ENCODE measurements at regions not wholly inside any gene's neighbourhood (a gene's known extent, or its start where the extent isn't known, plus 50 kb on each side); places are given as distances from the start of the nearest gene placed in this dataset.

GRCh38 chr5:97501286-97501964 is 318.4 kb upstream of the RIOK2 start:
- TF ChIP-seq CTCF (IDR thresholded peaks at IDR 0.05) = no peak

DNA sequence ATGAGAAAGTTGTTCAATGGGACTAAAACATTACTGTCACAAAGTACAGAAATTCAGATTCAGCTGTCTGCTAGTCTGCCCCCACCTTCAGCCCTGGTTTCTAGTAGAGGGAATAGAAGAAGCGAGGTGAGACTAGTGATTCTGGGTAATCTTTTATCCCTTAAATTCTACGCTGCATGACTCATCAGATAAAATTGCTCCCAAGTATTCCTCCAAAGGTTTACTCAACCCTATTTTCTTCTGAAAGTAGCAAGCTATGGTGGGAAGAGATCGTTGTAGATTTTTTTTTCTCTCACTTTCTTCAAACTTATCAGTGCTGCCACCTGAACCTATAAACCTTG is 318.9 kb upstream of the RIOK2 start:
- no peak for TF ChIP-seq CTCF (IDR thresholded peaks at IDR 0.05)

GRCh38 chr5:97508864-97509263 is 325.8 kb upstream of the RIOK2 start:
- TF ChIP-seq CTCF (IDR thresholded peaks at IDR 0.05) = no peak

DNA sequence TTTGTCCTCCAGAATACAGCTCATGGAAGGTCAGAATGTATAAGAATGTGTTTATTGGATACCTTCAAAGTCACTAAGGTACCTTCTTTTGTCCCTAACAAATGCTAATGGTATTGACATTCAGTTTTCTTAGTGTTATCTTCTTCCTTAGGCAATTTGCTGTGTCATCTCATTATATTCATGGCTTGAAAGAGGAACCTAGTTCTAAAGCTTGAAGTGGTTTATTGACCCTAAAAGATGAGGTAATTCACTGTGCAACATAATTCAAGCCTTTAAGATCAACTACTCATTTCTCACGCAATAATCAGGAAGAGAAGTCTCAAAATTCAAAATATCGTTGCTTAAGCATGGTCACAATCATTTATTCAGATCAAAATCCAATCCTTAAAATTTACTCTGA is 342.7 kb upstream of the RIOK2 start:
- no peak for TF ChIP-seq CTCF (IDR thresholded peaks at IDR 0.05)

DNA sequence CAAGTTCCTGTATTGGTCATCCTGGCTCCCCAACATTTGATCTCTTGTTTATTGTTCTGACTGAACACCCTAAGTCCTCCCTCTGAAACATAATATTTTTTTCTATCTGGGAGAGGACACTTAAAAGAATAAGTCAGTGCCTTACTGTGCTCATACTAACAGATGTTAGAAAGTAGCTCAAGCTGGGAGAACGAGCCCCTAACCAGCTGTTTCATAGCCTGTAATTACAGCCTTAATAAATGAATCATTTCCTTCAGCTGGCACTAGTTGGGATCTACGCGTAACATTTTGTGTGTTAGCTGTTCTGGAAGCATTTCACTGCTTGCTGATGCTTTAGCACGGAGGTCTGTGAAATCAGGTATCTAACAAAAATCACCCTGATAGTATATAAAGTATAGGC is 345.9 kb upstream of the RIOK2 start:
- TF ChIP-seq CTCF (IDR thresholded peaks at IDR 0.05) = no peak

GRCh38 chr5:97529354-97529985 is 346.4 kb upstream of the RIOK2 start:
- no peak for TF ChIP-seq CTCF (IDR thresholded peaks at IDR 0.05)

DNA sequence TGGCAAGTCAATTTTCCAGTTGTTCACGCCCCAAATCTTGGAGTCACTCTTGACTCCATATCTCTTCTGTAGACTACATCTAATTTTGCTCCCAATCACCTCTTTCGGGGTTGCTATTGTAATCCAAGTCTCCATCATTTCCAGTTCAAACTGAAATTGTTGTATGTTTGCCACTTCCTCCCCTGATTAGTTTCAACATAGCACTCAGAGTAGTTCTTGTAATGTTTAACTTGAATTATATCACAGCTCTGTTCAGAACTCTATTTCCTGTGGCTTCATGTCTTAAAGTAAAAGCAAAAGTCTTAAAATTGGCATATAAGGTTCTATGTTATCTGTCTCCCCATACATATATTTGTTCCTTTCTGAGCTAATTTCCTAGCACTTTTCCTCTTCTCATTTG is 348.5 kb upstream of the RIOK2 start:
- no peak for TF ChIP-seq CTCF (IDR thresholded peaks at IDR 0.05)

DNA sequence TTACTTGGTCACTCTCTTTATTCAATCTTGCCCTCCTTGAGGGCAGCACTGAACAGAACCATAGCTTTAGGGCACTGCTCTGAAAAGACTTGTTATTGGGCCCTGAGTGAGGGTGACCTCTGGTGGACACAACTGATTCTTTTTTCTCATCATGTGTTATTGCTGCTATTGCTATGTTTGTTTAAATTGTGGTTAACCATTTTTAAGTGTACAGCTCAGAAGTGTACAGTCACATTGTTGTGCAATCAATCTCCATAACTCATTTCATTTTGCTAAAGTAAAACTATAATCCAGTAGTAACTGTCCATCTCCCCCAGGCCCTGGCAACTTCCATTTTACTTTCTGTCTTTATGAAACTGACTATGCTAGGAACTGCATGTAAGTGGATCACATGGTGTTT is 351.1 kb upstream of the RIOK2 start:
- TF ChIP-seq CTCF (IDR thresholded peaks at IDR 0.05) = peak; percentile 79
